ENCODE measurements at regions not wholly inside any gene's neighbourhood (a gene's known extent, or its start where the extent isn't known, plus 50 kb on each side); places are given as distances from the start of the nearest gene placed in this dataset.

DNA sequence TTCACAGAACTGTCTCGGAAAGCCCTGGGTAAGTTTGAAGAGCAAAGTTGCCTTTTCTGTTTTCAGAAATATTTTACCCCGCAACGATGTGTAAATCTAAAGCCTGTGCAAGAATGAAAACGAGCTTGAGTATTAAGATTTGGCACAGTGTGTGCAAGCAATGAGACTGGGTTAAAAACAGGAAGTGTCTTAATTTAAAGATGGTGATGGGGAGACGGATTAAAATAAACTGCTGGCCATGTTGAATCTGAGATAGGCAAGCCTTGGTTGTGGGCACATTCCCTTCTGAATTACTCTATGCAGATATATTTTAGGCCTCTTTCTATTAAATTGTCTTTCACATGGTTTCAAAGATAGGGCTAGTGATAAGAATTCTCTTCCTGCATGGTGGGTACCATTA lies 294.2 kb upstream of the DMRT1 start:
- Histone ChIP-seq H3K36me3 (no peaks in the 10 kb centered on the region), H3K4me3 (no peak overlapping the region), H3K4me1 (no peaks in the 10 kb centered on the region), H3K27me3 (no peaks in the 10 kb centered on the region), H3K27ac (peak overlapping the region in 1 of 2 donors; percentile 58), H3K9me3 (no peaks in the 10 kb centered on the region)
- intact Hi-C loops (cut with DNase I; ENCODE audit: low total_unique reads) = no loop called here
- no peak for TF ChIP-seq POLR2A (IDR thresholded peaks at IDR 0.05)
- TF ChIP-seq CTCF (IDR thresholded peaks at IDR 0.05) = no peak
- DNase-seq = no peak

DNA sequence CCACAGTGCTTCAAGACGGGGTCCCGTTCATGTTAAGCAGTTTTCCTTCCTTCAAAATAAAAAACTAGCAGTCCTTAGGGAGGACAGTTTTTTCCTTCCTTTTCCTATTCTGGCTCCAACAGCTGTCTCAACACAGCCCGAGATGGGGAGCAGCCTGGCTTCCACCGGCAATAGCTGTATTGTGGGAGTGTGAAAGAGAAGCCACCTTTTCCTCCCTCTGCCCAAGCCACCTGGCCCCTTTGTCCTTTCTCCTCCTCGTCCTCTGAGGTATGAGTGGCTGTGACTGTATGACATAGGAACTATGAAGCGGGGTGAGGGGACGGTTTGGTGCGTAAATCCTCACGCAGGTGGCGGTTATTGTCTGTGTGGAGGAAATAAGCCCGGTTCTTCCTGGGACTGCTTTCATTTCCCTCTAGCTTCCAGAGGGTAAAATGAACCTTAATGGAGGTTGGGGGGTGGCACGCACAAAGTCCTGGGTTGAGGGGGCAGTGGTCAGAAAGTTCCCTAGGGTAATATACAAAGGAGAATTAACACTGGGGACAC lies 292.0 kb upstream of the DMRT1 start:
- TF ChIP-seq CTCF (IDR thresholded peaks at IDR 0.05) (no peak), POLR2A (IDR thresholded peaks at IDR 0.05) (no peak)
- DNase-seq = no peak
- Histone ChIP-seq H3K4me3 (no peak overlapping the region), H3K9me3 (no peaks in the 10 kb centered on the region), H3K4me1 (no peaks in the 10 kb centered on the region), H3K27me3 (no peaks in the 10 kb centered on the region), H3K27ac (no peak overlapping the region), H3K36me3 (no peaks in the 10 kb centered on the region)
- intact Hi-C loops (cut with DNase I; ENCODE audit: low total_unique reads) = no loop called here

GRCh38 chr9:550333-550732 lies 291.2 kb upstream of the DMRT1 start:
- TF ChIP-seq CTCF (IDR thresholded peaks at IDR 0.05) (no peak), POLR2A (IDR thresholded peaks at IDR 0.05) (no peak)
- Histone ChIP-seq H3K4me1 (no peaks in the 10 kb centered on the region), H3K27ac (no peak overlapping the region), H3K4me3 (no peak overlapping the region), H3K9me3 (no peaks in the 10 kb centered on the region), H3K27me3 (no peaks in the 10 kb centered on the region), H3K36me3 (no peaks in the 10 kb centered on the region)
- no peak for DNase-seq
- intact Hi-C loops (cut with DNase I; ENCODE audit: low total_unique reads) = no loop called here

DNA sequence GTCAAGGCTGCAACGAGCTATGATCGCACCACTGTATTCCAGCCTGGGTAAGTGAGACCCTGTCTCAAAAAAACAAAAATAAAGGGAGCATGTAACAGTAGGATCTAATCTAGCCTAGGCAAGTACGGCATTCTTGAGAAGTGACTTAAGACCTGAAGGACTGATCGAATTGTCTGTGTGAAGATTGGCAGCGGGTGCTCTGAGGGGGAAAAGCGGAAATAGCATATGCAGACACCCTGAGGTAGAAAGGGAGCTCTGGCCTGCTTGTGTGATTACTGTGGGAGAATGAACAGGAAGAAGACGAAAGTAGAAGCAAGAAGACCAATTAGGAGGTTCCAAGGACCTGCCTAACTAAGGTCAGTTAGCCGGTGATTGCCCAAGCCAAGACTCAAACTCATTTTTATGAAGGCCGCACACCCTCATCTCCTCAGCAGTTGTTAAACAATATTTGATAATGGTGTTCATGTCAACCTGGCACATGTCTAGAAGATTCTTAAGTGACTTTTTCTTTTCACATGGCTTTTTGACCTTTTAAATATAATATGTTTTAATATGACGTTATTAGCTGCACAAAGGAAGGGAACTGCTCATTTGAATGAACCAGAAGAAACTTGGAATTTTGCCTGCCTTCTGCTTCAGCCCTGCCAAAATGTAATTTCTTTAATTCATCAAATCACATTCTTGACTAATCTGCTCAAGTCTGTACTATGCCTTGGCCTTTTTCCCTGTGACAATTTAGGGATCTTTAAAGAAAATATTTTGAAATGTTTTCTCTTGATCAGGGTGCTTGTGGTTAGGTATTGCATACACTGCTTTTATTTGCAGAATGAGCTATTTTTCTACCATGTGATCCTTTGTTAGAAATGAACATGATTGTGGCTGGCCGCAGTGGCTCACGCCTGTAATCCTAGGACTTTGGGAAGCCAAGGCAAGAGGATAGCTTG lies 289.2 kb upstream of the DMRT1 start:
- H3K4me3 ChIP-seq = no peak overlapping the region
- no peak overlapping the region for H3K27ac ChIP-seq
- no peaks in the 10 kb centered on the region for H3K9me3 ChIP-seq
- no peaks in the 10 kb centered on the region for H3K27me3 ChIP-seq
- TF ChIP-seq CTCF (IDR thresholded peaks at IDR 0.05) = no peak
- TF ChIP-seq POLR2A (IDR thresholded peaks at IDR 0.05) = no peak
- H3K4me1 ChIP-seq = no peaks in the 10 kb centered on the region
- DNase-seq = no peak
- H3K36me3 ChIP-seq = no peaks in the 10 kb centered on the region
- intact Hi-C loops (cut with DNase I; ENCODE audit: low total_unique reads) = no loop called here

DNA sequence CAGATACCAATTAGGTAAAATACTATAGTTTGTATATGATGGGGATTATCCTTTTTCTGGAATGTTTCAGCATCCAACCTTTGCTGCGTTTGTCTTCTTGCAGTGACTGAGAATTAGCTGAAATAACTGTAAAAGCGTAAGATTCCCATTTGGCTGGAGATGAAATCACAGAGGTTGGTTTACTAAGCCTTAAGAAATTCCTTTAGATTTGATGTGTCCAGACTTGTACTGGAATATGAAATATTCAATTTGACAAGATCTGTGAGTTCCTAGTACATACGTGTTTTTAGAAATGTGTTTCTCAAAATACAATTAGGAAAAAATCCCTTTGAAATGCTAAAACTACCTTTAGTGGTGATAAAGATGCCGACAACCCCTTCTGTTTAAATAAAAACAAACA lies 286.0 kb upstream of the DMRT1 start:
- H3K27ac ChIP-seq = no peak overlapping the region
- TF ChIP-seq CTCF (IDR thresholded peaks at IDR 0.05) (no peak), POLR2A (IDR thresholded peaks at IDR 0.05) (no peak)
- intact Hi-C loops (cut with DNase I; ENCODE audit: low total_unique reads) = no loop called here

More for the DNA sequence above, 286.0 kb upstream of the DMRT1 start:
- Histone ChIP-seq H3K9me3 (no peaks in the 10 kb centered on the region), H3K4me3 (no peak overlapping the region), H3K27me3 (no peaks in the 10 kb centered on the region), H3K4me1 (no peaks in the 10 kb centered on the region), H3K36me3 (no peaks in the 10 kb centered on the region)
- DNase-seq = no peak
